Testis (tissue), 2 donors: ENCODE measurements at regions not wholly inside any gene's neighbourhood (a gene's known extent, or its start where the extent isn't known, plus 50 kb on each side); places are given as distances from the start of the nearest gene placed in this dataset.

Experiments
- CTCF ChIP-seq, 3 experiments: fragments of 450-650 bp in 2 of 3; fragments of 200-600 bp in 1 of 3; sonication (generic) in 1 of 3; IDR thresholded peaks; one replicate each; pipeline ENCODE4 v1.5.1; 2016 to 2019; ENCODE audit warnings: antibody characterized with exemption in 3 of 3, mild to moderate bottlenecking in 2 of 3, moderate library complexity in 1 of 3
- POLR2A ChIP-seq: fragments of 450-650 bp; IDR thresholded peaks from one replicate; pipeline ENCODE4 v1.6.1; 2017; ENCODE audit warnings: antibody characterized with exemption, mild to moderate bottlenecking, moderate library complexity

- TF ChIP-seq CTCF (IDR thresholded peaks at IDR 0.05) (no peak), POLR2A (no peak)
These were observed 424.3 kb upstream of the MEX3C start for GRCh38 chr18:51621864-51622160.
